ENCODE measurements at regions not wholly inside any gene's neighbourhood (a gene's known extent, or its start where the extent isn't known, plus 50 kb on each side); places are given as distances from the start of the nearest gene placed in this dataset.

GRCh38 chr2:17306706-17307105 lies 211.5 kb downstream of the RAD51AP2 start:
- DNase-seq (ENCODE audit: low read depth, low spot score) = no peak

- DNase-seq (ENCODE audit: low read depth, low spot score) = no peak
Observed at GRCh38 chr2:17306219-17306618, 212.0 kb downstream of the RAD51AP2 start.

- DNase-seq (ENCODE audit: low read depth, low spot score) = no peak
Observed at GRCh38 chr2:17303521-17303920, 214.7 kb downstream of the RAD51AP2 start.

GRCh38 chr2:17303054-17303453 lies 215.2 kb downstream of the RAD51AP2 start:
- no peak for DNase-seq (ENCODE audit: low read depth, low spot score)

GRCh38 chr2:17302281-17302680 lies 216.0 kb downstream of the RAD51AP2 start:
- DNase-seq (ENCODE audit: low read depth, low spot score) = no peak

- peak; percentile 23 for DNase-seq (ENCODE audit: low read depth, low spot score)
Observed at GRCh38 chr2:17301437-17301836, 216.8 kb downstream of the RAD51AP2 start.

GRCh38 chr2:17299891-17300540 lies 218.2 kb downstream of the RAD51AP2 start:
- DNase-seq (ENCODE audit: low read depth, low spot score) = no peak

- no peak for DNase-seq (ENCODE audit: low read depth, low spot score)
Observed at GRCh38 chr2:17298453-17298852, 219.8 kb downstream of the RAD51AP2 start.

- DNase-seq (ENCODE audit: low read depth, low spot score) = no peak
Observed at GRCh38 chr2:17296686-17297085, 221.6 kb downstream of the RAD51AP2 start.

- DNase-seq (ENCODE audit: low read depth, low spot score) = no peak
Observed at GRCh38 chr2:17289669-17290068, 228.6 kb downstream of the RAD51AP2 start.

GRCh38 chr2:17287183-17287582 lies 231.1 kb downstream of the RAD51AP2 start:
- no peak for DNase-seq (ENCODE audit: low read depth, low spot score)

GRCh38 chr2:17282826-17283225 lies 235.4 kb downstream of the RAD51AP2 start:
- DNase-seq (ENCODE audit: low read depth, low spot score) = no peak

- no peak for DNase-seq (ENCODE audit: low read depth, low spot score)
Observed at GRCh38 chr2:17282245-17282644, 236.0 kb downstream of the RAD51AP2 start.

GRCh38 chr2:17276220-17276619 lies 242.0 kb downstream of the RAD51AP2 start:
- no peak for DNase-seq (ENCODE audit: low read depth, low spot score)

GRCh38 chr2:17272652-17273525 lies 245.4 kb downstream of the RAD51AP2 start:
- no peak for DNase-seq (ENCODE audit: low read depth, low spot score)

GRCh38 chr2:17272170-17272569 lies 246.1 kb downstream of the RAD51AP2 start:
- DNase-seq (ENCODE audit: low read depth, low spot score) = no peak

GRCh38 chr2:17271416-17271815 lies 246.8 kb downstream of the RAD51AP2 start:
- no peak for DNase-seq (ENCODE audit: low read depth, low spot score)

- no peak for DNase-seq (ENCODE audit: low read depth, low spot score)
Observed at GRCh38 chr2:17270894-17271293, 247.3 kb downstream of the RAD51AP2 start.

GRCh38 chr2:17263570-17263968 lies 254.7 kb downstream of the RAD51AP2 start:
- no peak for DNase-seq (ENCODE audit: low read depth, low spot score)

GRCh38 chr2:17262854-17263569 lies 255.2 kb downstream of the RAD51AP2 start:
- DNase-seq (ENCODE audit: low read depth, low spot score) = no peak

- DNase-seq (ENCODE audit: low read depth, low spot score) = no peak
Observed at GRCh38 chr2:17259613-17260012, 258.6 kb downstream of the RAD51AP2 start.

GRCh38 chr2:17258861-17259260 lies 259.4 kb downstream of the RAD51AP2 start:
- DNase-seq (ENCODE audit: low read depth, low spot score) = no peak

Data from ELF-1 (cell line).